ENCODE measurements at regions not wholly inside any gene's neighbourhood (a gene's known extent, or its start where the extent isn't known, plus 50 kb on each side); places are given as distances from the start of the nearest gene placed in this dataset.

DNA sequence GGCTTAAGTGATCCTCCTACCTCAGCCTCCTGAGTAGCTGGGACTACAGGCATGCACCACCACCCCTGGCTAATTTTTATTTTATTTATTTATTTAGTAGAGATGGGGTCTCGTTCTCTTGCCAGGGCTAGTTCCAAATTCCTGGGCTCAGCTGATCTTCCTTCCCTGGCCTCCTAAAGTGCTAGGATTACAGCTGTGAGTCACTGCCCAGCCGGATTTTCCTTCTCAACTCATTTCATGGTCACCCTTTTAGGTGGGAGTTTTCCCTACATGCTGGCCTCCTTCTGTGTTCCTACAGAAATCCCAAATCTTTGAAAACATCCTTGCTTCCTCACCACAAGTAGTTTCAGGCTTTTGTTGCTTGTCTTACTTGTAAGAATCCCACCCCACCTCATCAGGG is 102.1 kb upstream of the SIAH1 start:
- no peaks in the 10 kb centered on the region for H3K36me3 ChIP-seq
- H3K4me3 ChIP-seq: no peak overlapping the region
- H3K27ac ChIP-seq: no peak overlapping the region
- WGBS, 2 donors: 79 to 89% methylated on average over 2 of the region's 2 CpGs
- DNase-seq (no peak), ATAC-seq (no peak)
- no peaks in the 10 kb centered on the region for H3K27me3 ChIP-seq
- intact Hi-C loops (cut with DNase I): no loop called here
- TF ChIP-seq, protein P1, sequence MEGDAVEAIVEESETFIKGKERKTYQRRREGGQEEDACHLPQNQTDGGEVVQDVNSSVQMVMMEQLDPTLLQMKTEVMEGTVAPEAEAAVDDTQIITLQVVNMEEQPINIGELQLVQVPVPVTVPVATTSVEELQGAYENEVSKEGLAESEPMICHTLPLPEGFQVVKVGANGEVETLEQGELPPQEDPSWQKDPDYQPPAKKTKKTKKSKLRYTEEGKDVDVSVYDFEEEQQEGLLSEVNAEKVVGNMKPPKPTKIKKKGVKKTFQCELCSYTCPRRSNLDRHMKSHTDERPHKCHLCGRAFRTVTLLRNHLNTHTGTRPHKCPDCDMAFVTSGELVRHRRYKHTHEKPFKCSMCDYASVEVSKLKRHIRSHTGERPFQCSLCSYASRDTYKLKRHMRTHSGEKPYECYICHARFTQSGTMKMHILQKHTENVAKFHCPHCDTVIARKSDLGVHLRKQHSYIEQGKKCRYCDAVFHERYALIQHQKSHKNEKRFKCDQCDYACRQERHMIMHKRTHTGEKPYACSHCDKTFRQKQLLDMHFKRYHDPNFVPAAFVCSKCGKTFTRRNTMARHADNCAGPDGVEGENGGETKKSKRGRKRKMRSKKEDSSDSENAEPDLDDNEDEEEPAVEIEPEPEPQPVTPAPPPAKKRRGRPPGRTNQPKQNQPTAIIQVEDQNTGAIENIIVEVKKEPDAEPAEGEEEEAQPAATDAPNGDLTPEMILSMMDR (IDR thresholded peaks at IDR 0.05): no peak
- H3K4me1 ChIP-seq: peaks cover 0 to 6% (median 0%) of the 10 kb centered on the region in 9 donors
- H3K9me3 ChIP-seq: no peaks in the 10 kb centered on the region

DNA sequence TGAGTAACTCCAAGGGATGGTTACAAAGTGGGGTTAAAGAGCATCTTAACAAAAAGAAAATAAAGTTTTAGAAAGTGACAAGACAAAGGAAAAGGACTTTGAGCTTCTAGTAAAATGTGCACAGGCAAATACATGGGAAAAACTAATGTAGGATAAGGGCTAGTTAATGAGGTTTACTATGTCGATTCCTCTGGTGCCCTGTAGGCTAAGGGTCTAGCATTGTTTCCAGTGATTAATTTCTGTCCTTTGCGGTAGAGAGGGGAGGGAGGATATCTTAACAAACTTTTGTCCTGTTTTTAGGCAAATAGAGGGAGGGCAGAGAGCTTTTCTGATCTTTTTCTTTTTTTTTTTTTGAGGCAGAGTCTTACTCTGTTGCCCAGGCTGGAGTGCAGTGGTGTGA is 96.6 kb upstream of the SIAH1 start:
- ATAC-seq (no peak), DNase-seq (no peak)
- TF ChIP-seq, protein P1 (IDR thresholded peaks at IDR 0.05): no peak
- Histone ChIP-seq H3K36me3 (no peaks in the 10 kb centered on the region), H3K9me3 (no peaks in the 10 kb centered on the region), H3K27ac (no peak overlapping the region), H3K4me1 (no peaks in the 10 kb centered on the region), H3K27me3 (no peaks in the 10 kb centered on the region), H3K4me3 (no peak overlapping the region)
- WGBS, 2 donors: 64 to 76% methylated on average over 2 of the region's 2 CpGs
- intact Hi-C loops (cut with DNase I): no loop called here

DNA sequence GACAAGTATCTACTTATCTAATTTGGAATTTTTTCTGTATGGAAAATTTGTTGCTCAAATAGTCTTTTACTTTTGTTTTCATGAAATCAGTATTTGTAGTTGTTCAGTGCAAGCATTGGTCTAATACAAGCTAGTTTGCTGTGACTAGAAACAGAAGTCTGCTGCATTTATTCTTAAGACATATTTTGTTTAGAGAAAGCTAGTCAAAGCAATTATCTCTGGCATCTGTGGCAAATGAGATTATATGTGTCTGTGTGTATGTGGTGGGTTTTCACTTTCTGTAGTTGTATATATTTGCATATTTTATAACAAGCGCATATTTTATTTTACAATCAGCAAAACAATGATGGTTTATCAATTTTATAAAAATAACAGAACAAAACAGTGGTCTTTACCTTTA is 96.0 kb upstream of the SIAH1 start:
- ATAC-seq (no peak), DNase-seq (no peak)
- intact Hi-C loops (cut with DNase I): no loop called here
- no peaks in the 10 kb centered on the region for H3K4me1 ChIP-seq
- WGBS, 2 donors: 94 to 95% methylated on average over 1 of the region's 1 CpG
- H3K9me3 ChIP-seq: no peaks in the 10 kb centered on the region
- H3K27me3 ChIP-seq: no peaks in the 10 kb centered on the region
- TF ChIP-seq, protein P1 (IDR thresholded peaks at IDR 0.05): no peak
- no peaks in the 10 kb centered on the region for H3K36me3 ChIP-seq
- H3K4me3 ChIP-seq: no peak overlapping the region
- H3K27ac ChIP-seq: no peak overlapping the region

DNA sequence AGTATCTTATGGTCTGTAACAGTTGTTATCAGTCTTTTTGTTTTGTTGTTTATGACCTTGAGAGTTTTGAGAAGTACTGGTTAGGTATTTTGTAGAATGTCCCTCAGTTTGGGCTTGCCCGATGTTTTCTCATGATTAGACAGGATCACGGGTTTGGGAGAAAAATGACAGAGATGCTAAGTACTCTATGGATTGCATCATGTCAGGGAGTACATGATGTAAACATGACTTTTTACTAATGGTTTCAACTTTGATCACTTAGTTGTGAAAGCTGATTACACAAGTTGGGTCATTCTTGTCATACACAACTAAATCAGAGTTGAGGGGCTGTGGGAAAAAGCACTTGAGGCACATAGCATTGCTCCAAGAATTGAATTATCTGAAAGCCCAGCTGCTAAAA is 94.7 kb upstream of the SIAH1 start:
- intact Hi-C loops (cut with DNase I): no loop called here

More for the DNA sequence above, 94.7 kb upstream of the SIAH1 start:
- H3K9me3 ChIP-seq: no peaks in the 10 kb centered on the region
- WGBS, 2 donors: 92 to 93% methylated on average over 2 of the region's 2 CpGs
- no peak overlapping the region for H3K27ac ChIP-seq
- ATAC-seq (no peak), DNase-seq (no peak)
- TF ChIP-seq, protein P1 (IDR thresholded peaks at IDR 0.05): no peak
- H3K4me1 ChIP-seq: no peaks in the 10 kb centered on the region
- H3K4me3 ChIP-seq: no peak overlapping the region
- H3K36me3 ChIP-seq: no peaks in the 10 kb centered on the region
- no peaks in the 10 kb centered on the region for H3K27me3 ChIP-seq

Data from heart right ventricle (tissue), 16 donors.